Thyroid gland (tissue), 4 donors: ENCODE measurements at regions not wholly inside any gene's neighbourhood (a gene's known extent, or its start where the extent isn't known, plus 50 kb on each side); places are given as distances from the start of the nearest gene placed in this dataset.

Experiments
- DNase-seq, 2 donors: peaks; one replicate each; pipeline ENCODE4 v3.0.0-alpha.2; 2019
- H3K27ac ChIP-seq, 3 donors: fragments of 200-600 bp; sonication (generic); 1 replicate in 2 of 3; 2 replicates in 1 of 3; pipeline ENCODE4 v1.5.1; 2016 to 2019; ENCODE audit warnings: mild to moderate bottlenecking in 1 of 3, moderate library complexity in 1 of 3
- H3K27me3 ChIP-seq: fragments of 200-600 bp; sonication (generic); one replicate; pipeline ENCODE4 v1.5.1; 2019
- H3K36me3 ChIP-seq, 2 donors: fragments of 200-600 bp; sonication (generic); one replicate each; pipeline ENCODE4 v1.5.1; 2016 to 2019
- H3K4me1 ChIP-seq, 2 donors: fragments of 200-600 bp; sonication (generic); one replicate each; pipeline ENCODE4 v1.5.1; 2017 to 2019
- H3K4me3 ChIP-seq, 3 donors: fragments of 200-600 bp; sonication (generic); replicated peaks in 1 of 3; 1 replicate in 2 of 3; 2 replicates in 1 of 3; pipeline ENCODE4 v1.5.1; 2016; ENCODE audit warnings: mild to moderate bottlenecking in 1 of 3
- H3K9me3 ChIP-seq: fragments of 200-600 bp; sonication (generic); one replicate; pipeline ENCODE4 v1.5.1; 2017
- POLR2A ChIP-seq, 2 donors: fragments of 450-650 bp; IDR thresholded peaks; one replicate each; pipeline ENCODE4 v1.6.1; 2017; ENCODE audit warnings: antibody characterized with exemption in 2 of 2, mild to moderate bottlenecking in 2 of 2, moderate library complexity in 1 of 2
- WGBS, 2 donors: methylation state at CpG; one replicate each; pipeline ENCODE4 v1.1.5; 2017; 5-methylcytosine and 5-hydroxymethylcytosine counted together
- intact Hi-C: fragments of 100-400 bp; cut with DNase I; formaldehyde crosslinking; loops from one replicate; pipeline ENCODE4 v1.15.1; 2023
- TF ChIP-seq, protein P1 (sequence below), 6 experiments: fragments of 200-600 bp in 3 of 6; fragments of 450-650 bp in 3 of 6; sonication (generic) in 3 of 6; IDR thresholded peaks; one replicate each; pipeline ENCODE4 v1.5.1; 2016 to 2019; ENCODE audit warnings: antibody characterized with exemption in 6 of 6, mild to moderate bottlenecking in 2 of 6, inconsistent platforms in 1 of 6, moderate library complexity in 1 of 6

DNA sequence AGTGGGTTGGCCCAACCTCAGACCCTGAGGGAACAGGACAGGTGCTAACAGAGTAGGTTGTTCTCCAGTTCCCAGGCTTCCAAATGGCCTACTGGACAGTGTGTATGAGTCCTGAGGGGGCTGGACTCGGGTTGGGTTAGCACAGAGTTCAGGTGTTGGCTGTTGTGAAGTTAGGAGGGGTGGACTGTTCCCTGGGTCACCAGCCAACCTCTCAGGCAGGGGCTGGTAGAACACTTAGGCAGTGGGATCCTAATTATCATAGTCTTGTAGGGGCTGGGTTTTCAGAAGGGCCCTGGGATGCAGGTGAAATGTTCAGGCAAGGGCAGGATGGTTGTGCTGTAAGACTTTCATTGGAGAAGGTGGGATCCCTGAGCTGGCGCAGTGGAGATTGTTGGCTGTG lies 293.0 kb downstream of the ZWINT start:
- Histone ChIP-seq H3K27ac (no peak overlapping the region), H3K36me3 (no peaks in the 10 kb centered on the region), H3K9me3 (no peaks in the 10 kb centered on the region), H3K4me3 (no peak overlapping the region), H3K27me3 (no peaks in the 10 kb centered on the region), H3K4me1 (no peaks in the 10 kb centered on the region)
- 79 to 85% methylated on average over 2 of the region's 2 CpGs for WGBS, 2 donors
- TF ChIP-seq, protein P1, sequence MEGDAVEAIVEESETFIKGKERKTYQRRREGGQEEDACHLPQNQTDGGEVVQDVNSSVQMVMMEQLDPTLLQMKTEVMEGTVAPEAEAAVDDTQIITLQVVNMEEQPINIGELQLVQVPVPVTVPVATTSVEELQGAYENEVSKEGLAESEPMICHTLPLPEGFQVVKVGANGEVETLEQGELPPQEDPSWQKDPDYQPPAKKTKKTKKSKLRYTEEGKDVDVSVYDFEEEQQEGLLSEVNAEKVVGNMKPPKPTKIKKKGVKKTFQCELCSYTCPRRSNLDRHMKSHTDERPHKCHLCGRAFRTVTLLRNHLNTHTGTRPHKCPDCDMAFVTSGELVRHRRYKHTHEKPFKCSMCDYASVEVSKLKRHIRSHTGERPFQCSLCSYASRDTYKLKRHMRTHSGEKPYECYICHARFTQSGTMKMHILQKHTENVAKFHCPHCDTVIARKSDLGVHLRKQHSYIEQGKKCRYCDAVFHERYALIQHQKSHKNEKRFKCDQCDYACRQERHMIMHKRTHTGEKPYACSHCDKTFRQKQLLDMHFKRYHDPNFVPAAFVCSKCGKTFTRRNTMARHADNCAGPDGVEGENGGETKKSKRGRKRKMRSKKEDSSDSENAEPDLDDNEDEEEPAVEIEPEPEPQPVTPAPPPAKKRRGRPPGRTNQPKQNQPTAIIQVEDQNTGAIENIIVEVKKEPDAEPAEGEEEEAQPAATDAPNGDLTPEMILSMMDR (IDR thresholded peaks at IDR 0.05): no peak
- no peak for TF ChIP-seq POLR2A (IDR thresholded peaks at IDR 0.05)
- DNase-seq: no peak
- intact Hi-C loops: no loop called here

DNA sequence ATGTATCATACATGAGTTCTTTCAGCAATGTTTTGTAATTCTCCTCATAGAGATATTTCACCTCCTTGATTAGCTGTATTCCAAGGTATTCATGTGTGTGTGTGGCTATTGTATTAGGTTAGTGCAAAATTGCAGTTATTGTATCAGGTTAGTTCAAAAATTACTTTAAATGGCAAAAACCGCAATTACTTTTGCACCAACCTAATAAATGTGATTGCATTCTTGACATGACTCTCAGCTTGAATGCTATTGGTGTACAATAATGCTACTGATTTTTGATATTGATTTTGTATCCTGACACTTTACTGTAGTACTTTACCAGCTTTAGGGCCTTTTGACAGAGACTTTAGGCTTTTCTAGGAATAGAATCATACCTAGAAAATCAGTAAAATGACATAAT lies 297.4 kb downstream of the ZWINT start:
- intact Hi-C loops: no loop called here

DNA sequence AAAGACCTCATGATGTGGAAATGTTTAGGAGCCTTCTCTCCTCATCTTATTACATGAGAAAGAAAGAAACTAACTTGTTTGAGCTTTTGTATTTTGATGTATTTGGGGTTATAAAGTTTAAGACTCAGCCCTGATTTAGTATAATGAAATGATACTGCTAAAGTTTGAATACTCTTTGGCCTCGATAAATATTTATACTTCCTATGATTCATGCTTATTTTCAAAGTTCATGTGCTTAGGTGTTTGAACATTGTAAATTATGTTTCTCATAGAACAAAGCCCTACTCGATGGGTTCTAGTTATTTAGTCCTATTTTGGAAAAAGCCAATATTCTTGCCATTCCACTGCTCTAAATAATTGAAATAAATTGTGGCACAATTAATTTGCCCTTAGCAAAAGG lies 303.2 kb downstream of the ZWINT start:
- H3K27me3 ChIP-seq: no peaks in the 10 kb centered on the region
- H3K4me3 ChIP-seq: no peak overlapping the region
- DNase-seq: no peak
- no peaks in the 10 kb centered on the region for H3K9me3 ChIP-seq
- intact Hi-C loops: no loop called here
- H3K36me3 ChIP-seq: no peaks in the 10 kb centered on the region
- no peak overlapping the region for H3K27ac ChIP-seq
- H3K4me1 ChIP-seq: no peaks in the 10 kb centered on the region
- no peak for TF ChIP-seq POLR2A (IDR thresholded peaks at IDR 0.05)
- TF ChIP-seq, protein P1 (IDR thresholded peaks at IDR 0.05): no peak
- 79 to 80% methylated on average over 2 of the region's 2 CpGs for WGBS, 2 donors

More for the DNA sequence above, 297.4 kb downstream of the ZWINT start:
- H3K36me3 ChIP-seq: no peaks in the 10 kb centered on the region
- no peak for DNase-seq
- TF ChIP-seq, protein P1 (IDR thresholded peaks at IDR 0.05): no peak
- no peak for TF ChIP-seq POLR2A (IDR thresholded peaks at IDR 0.05)
- H3K4me1 ChIP-seq: no peaks in the 10 kb centered on the region
- H3K9me3 ChIP-seq: no peaks in the 10 kb centered on the region
- no peak overlapping the region for H3K4me3 ChIP-seq
- H3K27ac ChIP-seq: no peak overlapping the region
- 82 to 87% methylated on average over 1 of the region's 1 CpG for WGBS, 2 donors
- no peaks in the 10 kb centered on the region for H3K27me3 ChIP-seq

DNA sequence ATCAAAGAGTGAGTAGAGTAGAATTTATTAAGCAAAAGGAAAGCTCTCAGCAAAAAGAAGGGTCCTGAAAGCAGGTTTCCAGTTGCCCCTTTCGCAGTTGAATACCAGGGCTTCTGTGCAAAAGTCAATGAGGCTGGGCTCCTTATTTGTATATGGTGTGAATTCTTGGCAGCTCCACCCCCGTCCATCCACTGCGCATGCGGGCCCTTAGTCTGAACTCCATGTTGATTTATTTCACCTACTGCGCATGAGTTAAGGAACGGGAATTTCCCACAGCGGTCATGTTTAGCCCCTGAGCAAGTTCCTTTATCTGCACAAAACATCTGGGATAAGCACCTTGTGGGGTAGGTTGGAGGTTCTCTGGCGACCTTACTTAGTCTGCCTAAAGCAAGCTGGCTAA lies 325.6 kb downstream of the ZWINT start:
- no peak for TF ChIP-seq POLR2A (IDR thresholded peaks at IDR 0.05)
- TF ChIP-seq, protein P1 (IDR thresholded peaks at IDR 0.05): no peak
- H3K36me3 ChIP-seq: no peaks in the 10 kb centered on the region
- no peak overlapping the region for H3K4me3 ChIP-seq
- intact Hi-C loops: no loop called here
- WGBS, 2 donors: 88 to 89% methylated on average over 8 of the region's 8 CpGs
- H3K27me3 ChIP-seq: no peaks in the 10 kb centered on the region
- no peaks in the 10 kb centered on the region for H3K4me1 ChIP-seq
- H3K9me3 ChIP-seq: no peaks in the 10 kb centered on the region
- H3K27ac ChIP-seq: no peak overlapping the region
- no peak for DNase-seq

DNA sequence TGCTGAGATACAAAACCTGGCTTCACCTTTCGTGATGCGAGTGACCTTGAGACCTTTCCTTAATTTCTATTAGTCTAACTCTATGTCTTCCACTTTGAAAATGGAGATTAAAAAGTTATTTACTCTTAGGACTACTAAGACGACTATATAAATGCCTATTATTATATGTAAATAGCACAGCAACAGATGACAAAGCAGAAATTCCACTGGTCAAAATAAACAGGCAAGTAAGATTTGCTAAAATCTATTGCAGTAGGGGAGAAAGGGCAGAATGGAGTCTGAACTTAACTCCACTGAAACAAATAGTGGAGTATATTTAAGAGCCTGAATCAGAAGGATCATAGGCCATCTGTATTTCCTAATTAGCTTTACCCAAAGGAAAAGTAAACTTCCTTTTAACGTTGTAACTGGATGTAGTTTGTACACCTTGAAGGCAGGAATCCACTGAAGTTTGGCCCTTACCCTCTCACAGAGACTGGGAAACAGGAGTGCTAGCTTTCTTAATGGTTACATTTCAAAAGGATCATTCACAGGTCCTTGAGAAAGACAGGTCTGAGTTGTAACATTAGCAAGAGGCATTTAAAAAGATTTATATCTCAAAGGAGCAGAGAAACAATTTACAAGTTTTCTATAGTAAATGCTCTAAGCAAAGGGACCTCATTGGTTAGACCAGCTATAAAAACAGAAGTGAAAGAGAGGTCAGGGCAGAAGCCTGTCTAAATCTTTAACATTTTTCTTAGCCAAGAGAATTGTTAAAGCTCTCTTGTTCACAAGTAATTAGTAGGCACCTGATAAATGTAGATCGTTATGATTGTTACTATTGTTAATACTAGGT lies 332.5 kb downstream of the ZWINT start:
- no peaks in the 10 kb centered on the region for H3K27me3 ChIP-seq
- no peaks in the 10 kb centered on the region for H3K9me3 ChIP-seq
- no peaks in the 10 kb centered on the region for H3K4me1 ChIP-seq
- no peaks in the 10 kb centered on the region for H3K36me3 ChIP-seq
- TF ChIP-seq POLR2A (IDR thresholded peaks at IDR 0.05): no peak
- no peak overlapping the region for H3K4me3 ChIP-seq
- intact Hi-C loops: no loop called here
- H3K27ac ChIP-seq: no peak overlapping the region
- no peak for DNase-seq
- 46 to 59% methylated on average over 5 of the region's 5 CpGs for whole genome bisulfite sequencing, 2 donors
